HG03442 (cell line): ENCODE measurements at regions not wholly inside any gene's neighbourhood (a gene's known extent, or its start where the extent isn't known, plus 50 kb on each side); places are given as distances from the start of the nearest gene placed in this dataset.
A peak's percentile ranks its signal among the peaks of the same experiment; 100 is the strongest.
"Not testable (repeated sequence)": the region's sequence is repeated elsewhere in the genome, so short reads cannot be mapped to it uniquely, and the experiment has no call there.

Experiments
- ATAC-seq: cut with Tn5 transposase; IDR thresholded peaks from one replicate; pipeline ENCODE4 v1.9.1; 2021; ENCODE audit warnings: mild to moderate bottlenecking, moderate library complexity; ENCODE audit not compliant: unreplicated experiment

DNA sequence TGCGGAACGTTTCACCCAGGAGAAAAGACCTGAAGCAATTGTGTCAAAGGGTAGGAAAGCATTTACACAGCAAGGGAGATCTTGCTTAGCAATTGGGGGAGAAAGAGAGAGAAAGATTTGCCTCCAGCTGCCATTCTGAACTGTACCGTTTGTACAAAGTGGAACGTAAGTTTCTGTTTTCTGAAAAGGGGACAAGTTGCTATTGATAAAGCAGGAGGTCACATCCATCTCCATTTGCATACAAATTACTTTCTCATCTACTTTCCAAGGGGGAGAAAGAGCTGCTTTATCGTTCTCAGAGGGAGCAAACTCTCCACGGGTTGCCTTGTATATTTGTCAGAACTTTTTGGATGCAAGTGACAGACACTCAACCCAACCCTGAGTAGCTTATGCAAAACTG lies 92.0 kb upstream of the CARD11 start:
- no peak for ATAC-seq

DNA sequence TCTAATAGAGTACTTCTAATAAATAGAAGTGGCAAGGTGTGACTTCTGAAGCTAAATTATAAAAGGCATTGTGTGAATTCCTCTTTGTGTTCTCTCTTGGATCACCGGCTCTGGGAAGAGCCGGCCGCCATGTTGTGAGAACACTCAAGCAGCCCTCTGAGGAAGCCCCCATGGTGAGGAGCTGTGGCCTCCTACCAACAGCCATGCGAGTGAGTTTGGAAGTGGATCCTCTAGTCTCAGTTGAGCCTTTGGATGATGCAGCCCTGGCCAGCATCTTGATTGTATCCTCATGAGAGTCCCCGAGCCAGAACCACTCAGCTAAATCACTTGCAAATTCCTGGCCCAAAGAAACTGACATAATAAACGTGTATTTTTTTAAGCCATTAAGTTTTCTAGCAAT lies 94.5 kb upstream of the CARD11 start:
- no peak for ATAC-seq

DNA sequence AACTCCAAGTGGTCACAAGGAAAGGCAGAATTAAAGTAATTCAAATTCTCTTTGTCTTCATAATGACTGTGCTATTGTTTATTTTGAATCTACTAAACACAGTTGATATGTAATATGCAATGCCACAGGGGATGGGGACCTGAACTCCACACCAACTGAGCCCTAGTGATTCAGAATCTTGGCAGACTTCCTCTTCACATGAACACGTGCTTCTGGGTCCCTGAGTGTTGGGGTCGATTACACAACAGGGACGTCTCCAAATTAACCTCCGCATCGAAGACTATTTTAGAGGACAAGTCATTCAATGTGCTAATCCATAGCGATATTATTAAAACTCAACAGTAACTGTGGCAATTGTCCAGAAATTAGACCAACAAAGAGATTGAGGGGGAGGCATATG lies 95.3 kb upstream of the CARD11 start:
- ATAC-seq = no peak

DNA sequence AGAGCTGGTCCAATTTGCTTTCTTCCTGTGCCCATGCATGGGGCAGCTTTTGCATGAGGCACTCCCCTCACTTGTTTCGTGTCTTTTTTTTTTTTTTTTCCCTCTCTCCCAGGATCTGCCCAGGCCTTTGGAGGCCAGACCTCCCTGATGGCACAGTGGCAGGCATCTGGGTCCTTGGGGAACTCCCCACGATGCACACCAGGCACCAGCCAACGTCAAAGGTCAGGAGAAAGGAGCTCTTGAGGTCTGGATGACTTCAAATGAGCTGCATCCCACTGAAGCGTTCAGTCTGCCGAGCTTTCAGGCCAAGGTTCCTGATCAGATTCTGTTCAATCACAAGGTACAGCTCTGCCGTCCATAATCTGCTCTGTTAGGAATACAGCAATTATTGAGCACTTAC lies 97.2 kb upstream of the CARD11 start:
- ATAC-seq = no peak

DNA sequence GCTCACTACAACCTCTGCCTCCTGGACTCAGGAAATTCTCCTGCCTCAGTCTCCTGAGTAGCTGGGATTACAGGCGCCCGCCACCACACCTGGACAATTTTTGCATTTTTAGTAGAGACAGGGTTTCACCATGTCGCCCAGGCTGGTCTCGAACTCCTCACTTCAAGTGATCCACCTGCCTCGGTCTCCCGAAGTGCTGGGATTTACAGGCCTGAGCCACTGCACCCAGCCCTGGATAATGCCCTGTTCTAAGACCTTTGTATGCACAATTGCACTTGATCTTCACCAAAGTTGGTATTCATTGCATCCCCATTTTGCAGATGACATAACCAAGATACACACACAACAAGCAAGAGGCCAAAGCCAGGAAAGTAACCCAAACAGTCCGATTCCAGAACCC lies 97.7 kb upstream of the CARD11 start:
- ATAC-seq = no peak

DNA sequence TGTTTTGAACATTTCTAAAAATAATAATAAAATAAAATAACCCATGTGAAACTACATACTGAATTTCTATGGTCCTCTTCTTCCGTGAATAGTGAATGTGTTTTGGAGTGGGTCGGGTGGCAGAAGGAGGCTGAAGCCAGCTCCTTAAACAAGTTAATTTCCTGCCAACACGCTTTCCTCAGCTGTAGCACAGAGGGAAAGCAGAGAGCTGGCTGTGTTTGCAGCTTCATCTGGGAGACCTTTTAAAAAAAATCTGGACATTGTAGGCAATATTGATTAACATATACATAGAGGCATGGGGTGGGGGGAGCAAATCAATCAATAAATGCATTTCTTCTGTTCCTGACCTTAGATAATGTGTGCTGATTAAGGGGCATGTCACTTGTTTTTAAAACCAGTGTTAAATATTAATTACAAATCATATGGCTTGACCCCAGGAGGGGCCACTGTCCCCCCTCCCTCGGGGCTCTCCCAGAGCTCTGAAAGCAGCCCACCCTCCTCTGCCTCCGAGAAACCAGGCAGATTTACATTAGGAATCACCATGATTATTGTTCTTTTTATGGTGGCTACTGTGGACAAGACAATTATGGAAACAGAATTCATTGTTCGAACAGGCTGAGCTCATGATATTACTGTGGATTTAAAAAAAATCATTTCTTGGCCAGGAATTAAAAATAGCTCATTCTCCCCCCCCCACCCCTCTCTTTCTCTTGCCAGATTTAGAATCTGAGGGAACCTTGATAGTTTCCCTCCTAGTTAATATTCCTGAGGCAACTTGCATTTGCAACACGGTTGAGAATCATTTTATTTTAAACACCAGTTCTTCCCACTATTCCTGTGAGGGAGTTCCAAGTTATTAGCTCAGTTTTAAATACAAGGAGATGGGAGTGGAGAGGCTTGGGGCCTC lies 100.5 kb upstream of the CARD11 start:
- no peak for ATAC-seq

DNA sequence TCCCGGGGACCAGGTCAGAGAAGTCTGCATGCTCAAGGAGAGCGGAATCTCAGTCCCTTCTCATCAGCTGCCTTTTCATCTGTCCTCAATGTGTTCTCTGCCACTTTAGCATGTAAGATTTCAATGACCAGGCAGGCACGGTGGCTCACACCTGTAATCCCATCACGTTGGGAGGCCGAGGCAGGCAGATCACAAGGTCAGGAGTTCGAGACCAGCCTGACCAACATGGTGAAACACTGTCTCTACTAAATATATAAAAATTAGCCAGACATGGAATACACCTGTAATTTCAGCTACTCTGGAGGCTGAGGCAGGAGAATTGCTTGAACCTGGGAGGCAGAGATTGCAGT lies 101.1 kb upstream of the CARD11 start:
- ATAC-seq = not testable (repeated sequence)

DNA sequence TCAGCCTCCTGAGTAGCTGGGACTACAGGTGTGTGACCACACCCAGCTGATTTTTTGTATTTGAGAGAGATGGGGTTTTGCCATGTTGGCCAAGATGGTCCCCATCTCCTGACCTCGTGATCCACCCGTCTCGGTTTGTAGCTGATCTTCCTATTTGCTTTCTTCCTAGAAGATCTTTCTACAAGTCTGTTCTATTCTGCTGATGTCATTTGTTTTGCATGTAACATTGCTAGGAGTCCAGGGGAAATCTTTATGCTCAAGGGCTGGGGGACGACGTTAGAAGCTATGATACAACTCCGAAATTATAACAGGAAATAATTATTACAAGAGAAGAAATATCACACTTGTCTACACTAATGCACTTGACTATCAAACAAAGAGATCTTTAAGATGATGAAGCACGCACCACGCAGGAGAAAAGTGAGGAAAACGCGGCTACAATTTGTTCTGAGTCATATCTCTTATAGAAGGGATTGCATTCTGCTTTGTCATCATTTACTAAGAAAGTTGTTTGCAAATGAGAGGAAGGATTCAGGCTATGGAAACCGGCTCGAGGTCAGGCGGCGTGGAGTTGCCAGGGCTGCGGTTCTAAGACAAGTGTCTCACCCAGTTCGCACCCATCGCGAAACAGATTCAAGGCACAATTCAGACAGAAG lies 103.0 kb upstream of the CARD11 start:
- no peak for ATAC-seq

DNA sequence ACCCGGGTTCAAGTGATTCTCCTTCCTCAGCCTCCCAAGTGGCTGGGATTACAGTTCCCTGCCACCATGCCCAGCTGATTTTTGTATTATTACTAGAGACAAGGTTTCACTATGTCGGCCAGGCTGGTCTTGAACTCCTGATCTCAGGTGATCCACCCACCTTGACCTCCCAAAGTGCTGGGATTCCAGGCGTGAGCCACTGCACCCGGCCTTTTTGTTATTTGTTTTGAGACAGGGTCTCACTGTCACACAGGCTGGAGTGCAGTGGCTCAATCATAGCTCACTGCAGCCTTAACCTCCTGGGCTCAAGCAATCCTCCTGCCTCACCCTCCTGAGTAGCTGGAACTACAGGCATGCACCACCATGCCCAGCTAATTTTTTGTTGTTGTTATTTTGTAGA lies 104.8 kb upstream of the CARD11 start:
- ATAC-seq = not testable (repeated sequence)

DNA sequence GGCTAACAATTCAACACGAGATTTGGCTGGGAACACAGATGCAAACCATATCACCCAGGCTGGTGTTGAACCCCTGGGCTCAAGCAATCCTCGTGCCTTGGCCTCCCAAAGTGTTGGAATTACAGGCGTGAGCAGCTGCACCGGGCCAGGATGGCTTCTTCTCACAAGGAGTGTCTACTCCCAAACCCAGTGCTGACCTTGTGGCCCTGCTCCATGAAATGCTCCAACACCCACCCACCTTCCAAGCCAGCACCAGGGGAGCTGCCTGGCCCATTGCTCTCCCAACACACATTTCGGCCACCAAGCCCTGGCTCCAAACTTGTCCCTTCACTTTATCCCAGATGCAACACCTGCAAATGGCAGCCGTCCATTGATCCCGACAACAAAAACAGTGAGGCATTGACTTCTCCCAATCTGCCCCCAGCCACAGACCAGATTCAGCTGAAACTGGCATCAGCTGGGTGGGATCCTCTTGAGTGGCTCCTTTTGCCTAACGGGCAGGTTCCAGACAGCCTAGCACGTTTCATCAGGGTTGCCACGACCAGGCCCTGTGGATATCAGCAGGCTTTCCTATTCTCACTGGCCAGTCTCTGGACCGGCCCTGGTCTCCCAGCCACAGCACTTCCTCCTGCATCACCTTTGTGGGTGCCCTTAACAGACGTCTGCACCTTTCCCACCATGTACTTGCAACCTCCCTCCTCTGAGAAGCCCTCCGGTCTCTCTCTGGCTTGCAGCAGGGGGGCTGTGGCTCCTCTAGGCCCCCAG lies 105.7 kb upstream of the CARD11 start:
- ATAC-seq = no peak

DNA sequence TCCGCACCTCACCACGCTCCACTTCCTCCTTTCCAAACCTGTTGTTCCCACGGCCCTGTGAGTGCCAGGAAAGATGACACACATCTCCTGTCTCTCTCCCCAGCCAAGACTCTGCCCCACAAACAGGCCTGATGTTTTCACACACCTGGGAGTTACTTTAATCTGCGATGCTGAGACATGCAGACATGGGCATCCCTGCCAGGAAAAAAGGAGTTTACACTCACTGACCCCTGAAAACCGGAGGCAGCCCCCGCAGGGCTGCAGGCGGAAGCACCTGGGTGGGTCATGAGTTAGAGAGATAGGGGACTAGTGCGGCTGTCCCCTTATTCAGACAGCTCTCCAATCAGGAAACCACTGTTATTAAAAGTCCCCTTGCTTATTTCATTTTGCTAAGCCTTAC lies 106.4 kb upstream of the CARD11 start:
- ATAC-seq = no peak

DNA sequence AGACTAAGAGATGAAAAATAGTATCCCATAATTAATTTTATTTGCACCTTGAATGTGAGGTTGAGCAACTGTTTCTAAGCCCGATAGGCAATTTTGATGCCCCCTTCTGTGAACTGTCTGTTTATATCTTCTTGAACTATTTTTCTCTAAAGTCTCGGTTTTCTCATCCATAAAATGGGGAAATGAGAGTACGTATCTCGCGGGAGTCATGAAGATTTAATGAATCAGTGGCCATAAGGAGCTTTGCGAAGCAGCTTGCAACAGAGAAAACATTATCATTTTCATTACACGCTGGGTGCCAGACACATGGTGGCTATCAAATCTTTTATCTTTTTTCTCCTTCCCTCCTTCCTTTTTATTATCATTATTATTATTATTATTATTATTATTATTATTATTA lies 108.1 kb upstream of the CARD11 start:
- ATAC-seq = no peak

DNA sequence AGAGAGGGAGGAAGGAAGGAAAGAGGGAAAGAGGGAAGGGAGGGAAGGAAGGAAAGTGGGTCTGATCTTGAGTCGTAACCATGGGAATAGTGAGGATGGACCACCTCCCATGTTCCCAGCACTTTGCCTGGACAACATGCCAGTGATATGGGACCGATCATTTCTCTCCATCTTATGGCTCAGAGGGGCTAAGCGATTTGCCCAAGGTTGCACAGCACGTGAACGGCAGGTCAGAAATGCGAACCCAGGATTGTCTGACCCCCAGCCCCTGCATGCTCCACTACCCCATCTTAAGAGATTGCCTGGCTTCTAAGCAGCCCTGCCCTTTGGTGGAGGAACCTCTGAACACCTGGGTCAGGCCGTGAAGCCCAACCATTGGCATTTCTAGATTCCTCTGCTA lies 109.0 kb upstream of the CARD11 start:
- no peak for ATAC-seq

DNA sequence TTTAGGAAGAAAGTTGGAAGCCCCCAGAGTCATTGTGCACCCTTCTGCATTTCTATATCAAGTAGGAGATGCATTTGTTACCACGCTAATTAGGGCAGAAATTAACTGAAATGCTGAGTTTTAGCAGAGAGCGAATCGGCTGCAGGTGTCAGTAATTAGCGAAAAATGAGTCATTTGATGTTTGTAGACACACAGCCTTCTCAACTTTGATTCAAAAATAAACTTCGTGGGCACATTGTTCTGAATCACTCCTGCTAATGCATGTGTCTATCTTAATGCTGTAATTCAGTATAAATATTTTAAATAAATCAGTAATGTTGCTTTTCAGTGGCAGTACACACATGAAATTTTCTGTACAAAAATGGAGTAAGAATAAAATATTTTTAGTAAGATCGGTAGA lies 109.5 kb upstream of the CARD11 start:
- ATAC-seq = no peak

DNA sequence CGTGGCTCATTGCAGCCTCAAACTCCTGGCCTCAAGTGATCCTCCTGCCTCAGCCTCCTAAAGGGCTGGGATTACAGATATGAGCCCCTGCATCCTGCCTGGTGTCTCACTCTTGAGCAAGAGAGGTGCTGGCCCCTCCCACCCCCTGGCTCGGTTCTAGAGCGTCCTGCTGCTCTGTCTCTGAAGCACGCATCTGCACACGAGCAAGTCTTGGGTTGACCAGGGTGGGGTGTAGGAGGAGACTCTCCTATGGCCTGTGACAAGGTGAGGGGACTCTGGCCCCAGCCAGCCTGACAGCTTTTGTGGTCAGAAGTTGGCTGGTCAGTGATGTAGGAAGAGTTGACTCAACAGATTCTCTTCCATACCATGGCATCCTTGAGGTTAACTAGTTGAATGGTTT lies 110.7 kb upstream of the CARD11 start:
- ATAC-seq = no peak

DNA sequence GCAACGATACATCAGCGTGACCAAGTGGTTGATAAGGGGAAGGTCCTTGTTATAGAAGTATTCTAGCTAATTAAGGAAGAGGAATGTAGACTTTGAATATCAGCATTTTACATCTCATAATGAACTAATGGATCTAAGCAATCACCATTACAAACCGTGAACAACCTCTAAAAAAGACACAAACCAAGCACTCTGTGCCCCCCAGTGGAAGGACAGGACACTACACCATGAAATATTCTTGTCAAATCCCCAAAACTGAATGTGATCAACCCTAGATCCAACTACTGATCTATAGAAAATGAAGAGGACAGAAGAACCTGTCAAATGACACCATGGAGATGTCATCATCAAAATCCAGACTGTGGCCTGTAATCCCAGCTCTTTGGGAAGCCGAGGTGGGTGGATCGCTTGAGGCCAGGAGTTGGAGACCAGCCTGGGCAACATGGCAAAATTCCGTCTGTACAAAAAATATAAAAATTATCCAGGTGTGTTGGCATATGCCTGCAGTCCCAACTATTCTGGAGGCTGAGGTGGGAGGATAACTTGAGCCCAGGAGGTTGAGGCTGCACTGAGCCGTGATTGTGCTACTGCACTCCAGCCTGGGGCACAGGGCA lies 111.3 kb upstream of the CARD11 start:
- ATAC-seq = peak; percentile 66

DNA sequence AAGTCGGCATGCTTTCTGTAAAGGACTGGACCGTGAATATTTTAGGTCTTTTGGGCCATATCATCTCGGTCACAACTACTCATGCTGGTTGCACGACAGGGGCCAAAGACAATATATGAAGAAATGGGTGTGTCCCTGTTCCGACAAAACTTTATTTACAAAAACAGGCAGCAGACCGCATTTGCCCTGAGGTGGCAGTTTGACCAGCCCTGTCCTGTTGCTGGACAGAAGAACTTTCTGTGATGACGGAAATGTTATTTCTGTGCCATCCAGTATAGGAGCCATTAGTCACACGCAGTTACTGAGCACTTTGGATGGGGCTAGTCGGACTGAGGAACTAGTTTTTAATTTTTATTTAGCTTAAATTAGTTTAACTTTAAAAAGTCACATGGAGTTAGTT lies 112.8 kb upstream of the CARD11 start:
- no peak for ATAC-seq

DNA sequence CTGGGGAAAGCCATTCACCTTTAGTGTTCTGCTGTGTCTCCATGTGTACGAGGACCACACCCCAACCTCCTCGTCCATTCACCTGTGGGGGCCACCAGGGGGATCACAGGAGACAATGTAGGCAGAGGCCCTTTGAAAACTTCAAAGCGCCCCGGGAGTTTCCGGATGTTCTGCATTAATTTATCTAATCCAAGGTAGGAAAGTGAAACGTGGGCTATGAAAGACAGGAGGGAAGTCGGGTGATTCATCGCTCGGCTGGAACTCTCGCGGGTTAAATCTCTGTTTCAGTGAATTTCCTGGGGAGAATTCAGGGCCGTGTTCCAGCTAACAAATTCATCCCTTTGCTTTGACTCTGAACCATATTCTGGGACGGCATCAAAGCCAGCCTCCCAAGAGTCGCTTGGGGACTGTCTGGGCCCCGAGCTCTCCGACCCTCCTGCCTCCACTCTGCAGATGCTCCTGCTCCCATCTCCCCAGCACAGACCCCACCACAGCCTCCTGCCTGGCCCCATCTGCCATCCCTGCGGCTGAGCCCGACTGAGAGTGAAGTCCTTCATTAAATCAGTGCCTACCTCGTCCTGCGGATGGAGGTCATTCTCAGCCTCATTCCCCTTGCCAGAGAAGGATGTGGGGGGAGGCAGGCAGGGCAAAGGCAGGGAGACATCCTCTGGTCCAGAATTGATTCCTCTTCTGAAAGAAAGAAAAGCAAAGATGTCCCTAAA lies 114.1 kb upstream of the CARD11 start:
- ATAC-seq = no peak

DNA sequence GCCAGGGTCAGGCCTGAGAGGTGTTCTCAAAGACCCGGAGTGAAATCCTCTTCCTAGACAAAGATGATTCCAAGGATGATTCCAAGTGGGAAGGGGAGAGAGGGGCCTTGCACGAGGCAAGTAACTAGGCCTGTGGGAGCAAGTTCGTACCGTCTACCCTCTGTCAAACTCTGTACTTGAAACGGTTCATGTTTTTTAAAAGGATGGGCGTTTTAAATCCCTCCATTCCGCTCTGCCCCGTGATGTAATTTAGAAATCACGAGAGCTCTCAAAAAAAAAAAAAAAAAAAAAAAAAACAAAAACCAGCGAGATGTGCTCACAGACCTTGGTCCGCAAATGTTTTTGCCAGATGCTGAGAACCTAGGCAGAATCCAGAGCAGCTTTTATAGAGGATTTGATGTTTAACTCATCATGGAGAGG lies 114.7 kb upstream of the CARD11 start:
- ATAC-seq = no peak

DNA sequence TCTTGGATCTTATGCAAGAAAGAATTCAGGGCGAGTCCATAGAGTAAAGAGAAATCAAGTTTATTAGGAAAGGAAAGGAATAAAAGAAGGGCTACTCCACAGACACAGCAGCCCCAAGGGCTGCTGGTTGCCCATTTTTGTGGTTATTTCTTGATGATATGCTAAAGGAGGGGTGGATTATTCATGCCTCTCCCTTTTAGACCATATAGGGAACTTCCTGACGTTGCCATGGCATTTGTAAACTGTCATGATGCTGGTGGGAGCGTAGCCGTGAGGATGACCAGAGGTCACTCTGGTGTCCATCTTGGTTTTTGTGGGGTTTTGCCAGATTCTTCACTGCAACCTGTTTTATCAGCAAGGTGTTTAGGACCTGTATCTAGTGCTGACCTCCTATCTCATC lies 115.4 kb upstream of the CARD11 start:
- no peak for ATAC-seq

DNA sequence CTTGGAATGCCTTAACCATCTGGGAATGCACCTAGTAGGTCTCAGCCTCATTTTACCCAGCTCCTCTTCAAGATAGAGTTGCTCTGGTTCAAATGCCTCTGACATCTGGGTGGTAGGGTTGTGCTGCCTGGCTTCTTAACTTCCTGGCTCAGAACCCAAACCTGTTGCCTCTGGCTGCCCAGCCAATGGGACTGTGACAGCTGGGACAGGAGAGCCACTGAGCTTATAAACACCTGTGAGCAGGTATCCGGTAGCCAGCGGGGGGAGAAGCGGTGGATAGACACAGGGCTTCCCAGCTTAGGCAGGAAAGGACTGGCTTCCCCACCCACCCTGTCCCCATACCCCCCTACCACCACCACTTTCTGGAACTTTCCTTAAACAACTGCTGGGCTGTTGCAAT lies 115.8 kb upstream of the CARD11 start:
- ATAC-seq = no peak
